ENCODE measurements at regions not wholly inside any gene's neighbourhood (a gene's known extent, or its start where the extent isn't known, plus 50 kb on each side); places are given as distances from the start of the nearest gene placed in this dataset.

GRCh38 chr21:28822123-28822399 is 170.6 kb downstream of the LTN1 start:
- H3K36me3 ChIP-seq: no peaks in the 10 kb centered on the region
- peak overlapping the region; percentile 75 to 84 (median 78) for H3K27ac ChIP-seq
- H3K4me3 ChIP-seq: no peak overlapping the region
- H3K4me1 ChIP-seq: peaks cover 26 to 62% (median 33%) of the 10 kb centered on the region in 3 donors
- H3K27me3 ChIP-seq: no peaks in the 10 kb centered on the region
- TF ChIP-seq CTCF (IDR thresholded peaks at IDR 0.05): no peak
- TF ChIP-seq EP300 (IDR thresholded peaks at IDR 0.05): no peak
- no peak for TF ChIP-seq POLR2A (IDR thresholded peaks at IDR 0.05)
- no peak for ATAC-seq
- no peaks in the 10 kb centered on the region for H3K9me3 ChIP-seq

DNA sequence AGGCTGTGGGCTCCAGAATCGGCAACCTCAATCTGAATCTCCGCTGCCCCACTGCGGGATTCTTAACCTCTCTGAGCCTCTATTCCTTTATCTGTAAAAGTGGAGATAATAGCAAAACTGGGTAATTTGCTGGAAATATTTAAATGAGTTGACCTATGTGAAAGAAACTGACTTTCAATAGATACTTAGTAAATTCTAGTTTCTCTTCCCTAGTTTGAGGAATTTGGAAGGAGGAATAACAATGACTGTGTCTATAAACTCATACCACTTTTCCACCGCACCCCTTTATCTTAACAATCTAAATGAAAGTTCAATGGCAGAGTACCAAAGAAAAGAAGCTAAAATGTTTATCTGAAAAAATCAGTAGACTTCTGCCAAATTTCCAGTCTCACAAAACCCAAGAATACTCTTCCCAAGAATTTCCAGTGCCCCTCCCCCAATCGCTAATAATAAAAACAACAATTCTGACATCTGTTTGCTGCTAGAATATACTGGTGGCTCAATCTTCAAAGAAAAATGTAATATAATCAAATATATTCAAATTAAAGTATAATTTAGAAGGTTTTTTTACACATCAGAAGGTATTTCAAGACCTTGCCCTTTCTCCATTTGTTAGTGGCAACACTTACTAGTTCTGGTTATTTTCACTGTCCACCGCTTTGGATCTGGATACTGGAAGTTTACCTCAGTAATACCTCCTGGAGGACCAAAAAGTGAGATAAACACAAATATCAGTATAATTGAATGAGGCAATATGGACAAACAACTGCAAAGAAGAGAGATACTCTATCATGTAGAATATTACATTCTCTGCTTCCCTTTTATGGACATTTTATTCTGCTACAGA is 171.2 kb downstream of the LTN1 start:
- Histone ChIP-seq H3K9me3 (no peaks in the 10 kb centered on the region), H3K36me3 (no peaks in the 10 kb centered on the region), H3K27ac (peak overlapping the region; percentile 75 to 84 (median 78)), H3K27me3 (no peaks in the 10 kb centered on the region), H3K4me1 (peaks cover 26 to 57% (median 33%) of the 10 kb centered on the region in 3 donors), H3K4me3 (no peak overlapping the region)
- 28 to 46% methylated on average over 5 to 6 of the region's 6 CpGs for WGBS, 2 donors (ENCODE audit: low coverage in 1 of 2)
- TF ChIP-seq POLR2AphosphoS5 (IDR thresholded peaks at IDR 0.05): peak; percentile 30
- no peak for TF ChIP-seq CTCF (IDR thresholded peaks at IDR 0.05)
- no peak for ATAC-seq

DNA sequence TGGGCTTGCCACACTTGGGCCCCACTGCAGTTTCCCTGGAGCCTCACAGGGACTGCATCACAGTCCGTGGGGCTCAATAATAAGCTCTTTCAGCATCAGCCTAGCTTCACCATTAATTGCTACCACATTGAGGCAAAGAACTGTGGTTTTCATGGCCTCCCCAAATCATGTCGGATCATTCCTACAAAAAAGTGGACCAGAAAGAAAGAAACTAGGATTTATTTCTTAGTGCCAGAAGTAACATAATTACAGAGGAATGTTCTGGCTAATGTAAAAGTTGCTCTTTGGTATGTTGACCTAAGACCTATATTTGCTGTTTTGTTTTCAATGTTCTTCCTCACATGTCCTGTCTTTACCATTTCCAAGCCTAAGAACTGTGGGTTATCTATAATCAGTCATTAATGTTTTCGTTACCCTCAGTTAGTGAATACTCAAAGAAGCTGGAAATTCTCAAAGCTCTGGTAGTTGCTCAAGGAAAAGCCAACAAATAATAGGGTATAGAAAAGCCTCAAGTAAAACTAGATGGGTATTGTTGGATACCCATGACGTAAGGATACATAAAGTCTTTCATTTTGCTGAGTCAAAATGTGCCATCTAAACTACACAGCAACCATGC is 173.9 kb downstream of the LTN1 start:
- H3K4me1 ChIP-seq: peaks cover 25 to 30% (median 25%) of the 10 kb centered on the region in 3 donors
- no peaks in the 10 kb centered on the region for H3K27me3 ChIP-seq
- TF ChIP-seq POLR2AphosphoS5 (IDR thresholded peaks at IDR 0.05) (no peak), EP300 (IDR thresholded peaks at IDR 0.05) (no peak), POLR2A (IDR thresholded peaks at IDR 0.05) (no peak), CTCF (IDR thresholded peaks at IDR 0.05) (no peak)
- no peak for ATAC-seq
- H3K9me3 ChIP-seq: peaks cover 0 to 3% (median 0%) of the 10 kb centered on the region in 3 donors
- H3K27ac ChIP-seq: peak overlapping the region in 3 of 4 donors; percentile 14 to 78 (median 77)
- WGBS, 2 donors (ENCODE audit: low coverage in 1 of 2): 64 to 84% methylated on average over 4 of the region's 4 CpGs
- H3K36me3 ChIP-seq: no peaks in the 10 kb centered on the region
- H3K4me3 ChIP-seq: no peak overlapping the region

DNA sequence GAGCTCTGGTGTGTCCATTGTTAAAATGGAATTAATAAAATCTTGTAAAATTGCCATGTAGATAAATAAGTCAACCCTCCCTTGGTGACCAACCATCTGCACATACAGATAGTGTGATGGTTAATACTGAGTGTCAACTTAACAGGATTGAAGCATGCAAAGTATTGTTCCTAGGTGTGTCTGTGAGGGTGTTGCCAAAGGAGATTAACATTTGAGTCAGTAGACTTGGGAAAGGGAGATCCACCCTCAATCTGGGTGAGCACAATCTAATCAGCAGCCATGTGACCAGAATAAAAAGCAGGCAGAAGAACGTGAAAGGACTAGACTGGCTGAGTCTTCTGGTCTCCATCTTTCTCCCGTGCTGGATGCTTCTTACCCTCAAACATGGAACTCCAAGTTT is 174.8 kb downstream of the LTN1 start:
- H3K4me1 ChIP-seq: peaks cover 16 to 21% (median 16%) of the 10 kb centered on the region in 3 donors
- no peak for TF ChIP-seq POLR2AphosphoS5 (IDR thresholded peaks at IDR 0.05)
- TF ChIP-seq CTCF (IDR thresholded peaks at IDR 0.05): no peak
- no peak for TF ChIP-seq EP300 (IDR thresholded peaks at IDR 0.05)
- TF ChIP-seq POLR2A (IDR thresholded peaks at IDR 0.05): no peak
- WGBS, 2 donors (ENCODE audit: low coverage in 1 of 2): 83% methylated on average over 2 of the region's 2 CpGs
- no peaks in the 10 kb centered on the region for H3K36me3 ChIP-seq
- H3K27ac ChIP-seq: peak overlapping the region in 2 of 4 donors; percentile 14 to 77
- ATAC-seq: no peak
- no peaks in the 10 kb centered on the region for H3K27me3 ChIP-seq
- no peak overlapping the region for H3K4me3 ChIP-seq
- peaks cover 0 to 3% (median 0%) of the 10 kb centered on the region in 3 donors for H3K9me3 ChIP-seq

DNA sequence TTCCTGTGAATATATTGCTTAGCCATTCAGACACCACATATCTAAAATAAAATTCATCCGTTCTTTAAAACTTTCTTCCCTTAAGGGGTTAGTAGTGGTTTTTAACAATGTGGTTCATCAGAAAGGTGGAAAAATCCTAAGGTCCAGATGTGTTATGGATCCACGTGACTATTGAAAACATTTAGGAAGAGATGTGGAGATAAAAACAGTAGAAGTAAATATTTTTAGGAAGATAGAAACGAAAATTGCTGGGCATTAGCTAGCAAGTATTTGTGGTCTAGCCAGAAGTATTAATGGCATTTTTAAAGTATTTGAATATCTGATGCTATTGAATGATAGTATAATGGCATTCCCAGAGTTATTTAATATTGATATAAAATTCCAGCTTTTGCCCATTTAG is 180.8 kb downstream of the LTN1 start:
- TF ChIP-seq CTCF (IDR thresholded peaks at IDR 0.05) (no peak), EP300 (IDR thresholded peaks at IDR 0.05) (no peak), POLR2A (IDR thresholded peaks at IDR 0.05) (no peak), POLR2AphosphoS5 (IDR thresholded peaks at IDR 0.05) (no peak)
- H3K36me3 ChIP-seq: no peaks in the 10 kb centered on the region
- WGBS, 2 donors (ENCODE audit: low coverage in 1 of 2): 74 to 75% methylated on average over 3 of the region's 3 CpGs

More for the DNA sequence above, 180.8 kb downstream of the LTN1 start:
- Histone ChIP-seq H3K27me3 (no peaks in the 10 kb centered on the region), H3K27ac (no peak overlapping the region), H3K4me1 (no peaks in the 10 kb centered on the region), H3K9me3 (peaks cover 0 to 9% (median 0%) of the 10 kb centered on the region in 3 donors), H3K4me3 (no peak overlapping the region)
- no peak for ATAC-seq
